Naive thymus-derived CD4-positive, alpha-beta T cell (primary cell): ENCODE measurements at regions not wholly inside any gene's neighbourhood (a gene's known extent, or its start where the extent isn't known, plus 50 kb on each side); places are given as distances from the start of the nearest gene placed in this dataset.

ENCODE experiments used
- ATAC-seq: fragments of 150-1000 bp; cut with Tn5 transposase; 2 replicates; pipeline ENCODE4 v1.10.0; 2021; ENCODE audit warnings: mild to moderate bottlenecking, moderate library complexity
- CTCF ChIA-PET: fragments of 350-600 bp; sonication (Branson Sonifier 250); formaldehyde crosslinking; loops from one replicate; lab custom pipeline; 2021; ENCODE audit warnings: antibody characterized with exemption; lab: Charles Lee
- POLR2A ChIA-PET: fragments of 350-600 bp; sonication (Branson Sonifier 250); formaldehyde crosslinking; loops from one replicate; lab custom pipeline; 2021; ENCODE audit warnings: antibody characterized with exemption, inconsistent platforms; lab: Charles Lee
- DNase-seq, 9 donors: peaks; one replicate each; pipeline versions ENCODE4 v3.0.0 to v3.0.0-alpha.2; 2020 to 2022; ENCODE audit warnings: mixed read lengths in 1 of 9
- H3K27ac ChIP-seq: one replicate; pipeline ENCODE4 v1.7.0; 2013; ENCODE audit warnings: mild to moderate bottlenecking, low read depth, low read length, moderate library complexity
- H3K27me3 ChIP-seq, 2 donors: one replicate each; pipeline ENCODE4 v1.7.0; 2013; ENCODE audit warnings: low read length in 2 of 2, mild to moderate bottlenecking in 2 of 2, moderate library complexity in 2 of 2; ENCODE audit not compliant: control insufficient read depth in 2 of 2, insufficient read depth in 2 of 2
- H3K36me3 ChIP-seq, 3 experiments: 1 replicate in 2 of 3; 2 replicates in 1 of 3; pipeline ENCODE4 v1.7.0; 2013; ENCODE audit warnings: low read length in 3 of 3, mild to moderate bottlenecking in 3 of 3, moderate library complexity in 1 of 3; ENCODE audit not compliant: insufficient read depth in 3 of 3, control insufficient read depth in 2 of 3
- H3K4me1 ChIP-seq, 2 donors: one replicate each; pipeline ENCODE4 v1.7.0; 2013; ENCODE audit warnings: low read length in 2 of 2, mild to moderate bottlenecking in 2 of 2, moderate library complexity in 1 of 2; ENCODE audit not compliant: control insufficient read depth in 2 of 2, insufficient read depth in 2 of 2
- H3K4me3 ChIP-seq: 2 replicates; pipeline ENCODE4 v1.7.0; 2013; ENCODE audit warnings: mild to moderate bottlenecking, low read length
- H3K9me3 ChIP-seq, 3 experiments: 1 replicate in 2 of 3; 2 replicates in 1 of 3; pipeline ENCODE4 v1.7.0; 2013; ENCODE audit warnings: low read length in 3 of 3; ENCODE audit not compliant: control insufficient read depth in 2 of 3
- H3K27ac Mint-ChIP-seq, 9 donors: one replicate each; pipeline ENCODE4 v1.8.0; 2020 to 2022; ENCODE audit warnings: mixed read lengths in 9 of 9, mild to moderate bottlenecking in 8 of 9, moderate library complexity in 5 of 9, inconsistent platforms in 2 of 9
- H3K27me3 Mint-ChIP-seq, 5 donors: one replicate each; pipeline ENCODE4 v1.8.0; 2021 to 2022; ENCODE audit warnings: mixed read lengths in 5 of 5, mild to moderate bottlenecking in 1 of 5
- H3K36me3 Mint-ChIP-seq, 5 donors: one replicate each; pipeline ENCODE4 v1.8.0; 2020 to 2022; ENCODE audit warnings: mixed read lengths in 5 of 5, mild to moderate bottlenecking in 3 of 5, inconsistent platforms in 1 of 5
- H3K4me1 Mint-ChIP-seq, 7 donors: one replicate each; pipeline ENCODE4 v1.8.0; 2020 to 2022; ENCODE audit warnings: mixed read lengths in 7 of 7, mild to moderate bottlenecking in 3 of 7, inconsistent platforms in 1 of 7
- H3K4me3 Mint-ChIP-seq, 10 donors: one replicate each; pipeline ENCODE4 v1.8.0; 2020 to 2022; ENCODE audit warnings: mild to moderate bottlenecking in 10 of 10, mixed read lengths in 10 of 10, moderate library complexity in 6 of 10, inconsistent platforms in 2 of 10
- H3K9me3 Mint-ChIP-seq, 11 donors: one replicate each; pipeline ENCODE4 v1.8.0; 2020 to 2022; ENCODE audit warnings: mixed read lengths in 11 of 11, mild to moderate bottlenecking in 4 of 11, inconsistent platforms in 1 of 11, moderate library complexity in 1 of 11
- intact Hi-C, 2 donors: fragments of 100-400 bp; cut with micrococcal nuclease; formaldehyde crosslinking; loops; one replicate each; pipeline ENCODE4 v1.15.1; 2023

DNA sequence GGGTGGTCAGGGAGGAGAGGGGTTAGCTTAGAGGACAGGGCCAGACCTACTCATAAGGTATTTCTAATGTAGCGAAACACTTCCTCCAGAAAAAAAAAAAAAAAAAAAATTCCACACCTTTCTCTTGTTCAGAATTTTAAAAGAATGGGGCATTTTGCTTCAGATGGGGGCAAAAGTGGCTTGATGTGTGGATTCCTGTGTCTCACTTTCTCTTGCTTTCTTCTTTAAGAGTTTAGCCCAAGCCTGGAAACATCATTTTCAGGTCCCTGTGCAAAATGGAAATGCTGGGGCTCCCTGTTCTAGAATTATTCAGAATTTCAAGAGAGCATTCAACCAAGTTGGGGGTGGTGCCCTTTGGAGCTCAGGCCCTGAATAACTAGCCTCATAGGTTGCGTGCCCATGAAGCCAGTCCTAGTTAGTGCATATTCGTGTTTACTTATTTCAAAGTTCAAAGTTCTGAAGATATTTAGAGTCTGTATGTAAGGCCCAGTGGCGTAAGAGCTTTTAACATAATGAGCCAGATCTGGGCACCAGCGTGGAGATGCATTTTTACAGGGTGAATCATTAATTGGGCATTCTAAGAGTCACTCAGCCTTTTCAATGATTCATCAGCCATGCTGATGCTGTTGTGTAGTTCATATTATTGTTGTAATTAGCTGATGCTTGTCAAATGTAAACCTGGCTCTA, 104.5 kb downstream of the RPLP1 start:
- Histone ChIP-seq H3K36me3 (no peaks in the 10 kb centered on the region), H3K27me3 (no peaks in the 10 kb centered on the region), H3K4me3 (no peak overlapping the region), H3K9me3 (peaks cover 0 to 5% (median 0%) of the 10 kb centered on the region in 3 experiments), H3K27ac (no peak overlapping the region), H3K4me1 (no peaks in the 10 kb centered on the region)
- ChIA-PET CTCF (no interaction called here), POLR2A (no interaction called here)
- H3K27me3 Mint-ChIP-seq: peaks cover 0 to 5% (median 0%) of the 10 kb centered on the region in 5 donors
- H3K4me3 Mint-ChIP-seq: no peak overlapping the region
- ATAC-seq (no peak), DNase-seq (no peak)
- intact Hi-C loops: no loop called here
- H3K4me1 Mint-ChIP-seq: no peaks in the 10 kb centered on the region
- peaks cover 0 to 3% (median 0%) of the 10 kb centered on the region in 5 donors for H3K36me3 Mint-ChIP-seq
- H3K27ac Mint-ChIP-seq: no peak overlapping the region
- H3K9me3 Mint-ChIP-seq: peaks cover 0 to 10% (median 0%) of the 10 kb centered on the region in 11 donors

DNA sequence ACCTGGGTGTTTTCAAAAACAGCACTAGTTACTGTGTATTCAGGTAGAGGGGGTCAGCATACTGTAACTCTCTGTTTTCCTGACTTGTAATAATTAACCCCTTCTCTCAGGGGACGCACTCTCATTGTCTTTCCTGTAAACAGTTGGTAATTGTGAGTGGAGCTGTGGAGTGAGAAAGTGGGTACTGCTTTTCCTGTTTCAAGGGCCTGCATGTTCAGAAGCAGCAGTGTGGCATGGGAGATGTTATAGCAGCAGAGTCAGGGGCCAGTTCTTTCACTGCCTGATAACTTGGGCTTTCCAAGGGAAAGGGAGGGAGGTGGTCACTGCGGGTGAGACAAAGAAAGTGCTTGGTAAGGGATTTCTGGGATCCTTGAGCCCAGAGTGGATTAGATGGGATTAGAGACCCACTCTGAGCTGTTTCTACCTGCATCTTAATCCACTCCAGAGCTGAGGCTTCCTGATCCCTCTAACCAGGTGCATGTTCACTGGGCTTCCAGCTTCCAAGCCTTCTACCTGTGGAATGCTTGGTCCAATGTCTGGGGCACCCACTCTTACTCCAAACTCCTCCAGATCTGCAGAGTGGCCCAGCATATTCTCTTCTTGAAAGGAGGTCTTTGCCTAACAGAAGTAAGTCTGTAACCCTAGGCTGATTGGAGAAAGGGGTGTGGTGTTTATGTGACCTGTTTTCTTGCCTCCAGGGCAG, 105.2 kb downstream of the RPLP1 start:
- Mint-ChIP-seq H3K4me3 (no peak overlapping the region), H3K4me1 (no peaks in the 10 kb centered on the region), H3K27ac (no peak overlapping the region), H3K36me3 (no peaks in the 10 kb centered on the region), H3K27me3 (peaks cover 0 to 5% (median 0%) of the 10 kb centered on the region in 5 donors), H3K9me3 (peaks cover 0 to 4% (median 0%) of the 10 kb centered on the region in 11 donors)
- no peaks in the 10 kb centered on the region for H3K27me3 ChIP-seq
- POLR2A ChIA-PET: no interaction called here
- no peak overlapping the region for H3K4me3 ChIP-seq
- no peak overlapping the region for H3K27ac ChIP-seq
- H3K36me3 ChIP-seq: no peaks in the 10 kb centered on the region
- DNase-seq (no peak), ATAC-seq (no peak)
- intact Hi-C loops: no loop called here
- no peaks in the 10 kb centered on the region for H3K9me3 ChIP-seq
- H3K4me1 ChIP-seq: no peaks in the 10 kb centered on the region
- CTCF ChIA-PET: no interaction called here

DNA sequence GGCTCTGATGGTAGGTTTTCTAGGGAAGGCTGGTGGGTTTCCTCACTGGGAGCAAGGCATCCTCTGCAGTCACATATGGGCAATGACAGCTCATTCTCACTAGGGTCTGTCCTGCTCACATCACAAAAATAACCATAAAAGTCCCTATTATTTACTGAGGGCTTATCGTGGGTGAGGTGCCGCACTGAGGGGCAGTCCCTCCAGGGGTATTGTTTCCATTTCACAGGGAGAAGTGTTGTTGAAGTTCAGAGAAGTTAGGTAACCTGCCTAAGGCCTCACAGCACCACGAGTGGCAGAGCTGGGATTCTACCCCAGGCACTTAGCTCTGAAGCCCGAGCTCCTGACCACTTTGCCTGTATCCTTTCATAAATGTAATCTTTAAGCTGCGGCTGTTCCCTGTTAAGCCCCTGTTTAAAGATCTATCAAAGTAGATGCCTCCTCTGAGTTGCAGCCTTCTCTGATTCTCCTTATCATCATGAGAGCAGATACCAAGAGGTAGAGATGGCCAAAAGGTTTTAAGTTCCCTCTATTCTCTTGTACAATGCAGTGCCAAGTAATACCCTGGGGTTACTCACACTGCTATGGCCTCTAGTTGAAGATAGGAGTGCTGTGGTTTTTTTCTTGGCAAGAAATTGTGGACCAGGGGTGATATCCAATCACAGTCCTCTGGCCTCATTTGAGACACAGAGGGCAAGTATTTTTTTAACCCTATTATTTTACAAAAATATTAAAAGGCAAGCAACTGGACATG, 107.0 kb downstream of the RPLP1 start:
- intact Hi-C loops: no loop called here
- Histone ChIP-seq H3K4me3 (no peak overlapping the region), H3K9me3 (no peaks in the 10 kb centered on the region), H3K36me3 (no peaks in the 10 kb centered on the region), H3K4me1 (no peaks in the 10 kb centered on the region), H3K27me3 (no peaks in the 10 kb centered on the region), H3K27ac (no peak overlapping the region)
- Mint-ChIP-seq H3K27me3 (peaks cover 0 to 10% (median 0%) of the 10 kb centered on the region in 5 donors), H3K4me3 (no peak overlapping the region), H3K9me3 (no peaks in the 10 kb centered on the region), H3K4me1 (no peaks in the 10 kb centered on the region), H3K36me3 (no peaks in the 10 kb centered on the region), H3K27ac (no peak overlapping the region)
- ChIA-PET POLR2A (no interaction called here), CTCF (no interaction called here)
- ATAC-seq: no peak
- DNase-seq: no peak

DNA sequence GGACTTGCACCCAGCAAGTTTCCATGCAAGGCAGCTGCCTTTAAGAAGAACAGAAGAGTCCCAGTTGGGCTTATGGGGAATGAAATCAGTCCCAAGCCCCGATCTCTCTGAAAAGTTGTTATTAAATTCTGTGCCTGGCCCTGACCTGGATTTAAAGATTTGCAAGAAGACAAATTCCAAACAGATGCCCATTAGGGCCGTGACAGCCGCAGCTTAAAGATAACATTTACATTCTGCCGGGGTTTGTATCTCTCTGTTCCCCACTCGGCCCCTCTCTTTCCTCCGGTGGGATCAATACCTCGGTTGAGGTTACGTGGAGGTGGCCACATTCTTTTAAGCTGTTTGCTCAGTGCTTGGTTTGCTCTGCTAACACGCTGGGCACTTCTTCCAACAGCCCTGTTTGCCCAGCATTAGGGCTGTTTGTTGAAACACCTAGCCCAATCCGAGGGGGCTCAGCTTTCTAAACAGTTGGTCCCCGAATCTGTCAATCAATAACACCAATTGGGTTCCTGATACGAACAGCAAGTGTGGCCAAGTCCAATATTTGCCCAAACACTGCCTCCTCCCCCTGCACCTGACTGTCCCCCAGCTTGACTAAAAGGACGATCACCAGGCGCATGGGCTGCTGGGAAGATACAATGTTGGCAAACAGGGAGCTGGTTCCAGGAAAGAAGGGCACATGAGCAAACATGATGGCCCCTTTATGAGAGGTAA, 108.6 kb downstream of the RPLP1 start:
- intact Hi-C loops: no loop called here
- Mint-ChIP-seq H3K27me3 (peaks cover 0 to 10% (median 2%) of the 10 kb centered on the region in 5 donors), H3K9me3 (no peaks in the 10 kb centered on the region), H3K4me3 (no peak overlapping the region), H3K4me1 (no peaks in the 10 kb centered on the region), H3K27ac (no peak overlapping the region), H3K36me3 (no peaks in the 10 kb centered on the region)
- Histone ChIP-seq H3K4me1 (no peaks in the 10 kb centered on the region), H3K27ac (no peak overlapping the region), H3K4me3 (no peak overlapping the region), H3K36me3 (no peaks in the 10 kb centered on the region), H3K27me3 (no peaks in the 10 kb centered on the region), H3K9me3 (no peaks in the 10 kb centered on the region)
- POLR2A ChIA-PET: no interaction called here
- ATAC-seq: no peak
- no peak for DNase-seq
- CTCF ChIA-PET: no interaction called here

DNA sequence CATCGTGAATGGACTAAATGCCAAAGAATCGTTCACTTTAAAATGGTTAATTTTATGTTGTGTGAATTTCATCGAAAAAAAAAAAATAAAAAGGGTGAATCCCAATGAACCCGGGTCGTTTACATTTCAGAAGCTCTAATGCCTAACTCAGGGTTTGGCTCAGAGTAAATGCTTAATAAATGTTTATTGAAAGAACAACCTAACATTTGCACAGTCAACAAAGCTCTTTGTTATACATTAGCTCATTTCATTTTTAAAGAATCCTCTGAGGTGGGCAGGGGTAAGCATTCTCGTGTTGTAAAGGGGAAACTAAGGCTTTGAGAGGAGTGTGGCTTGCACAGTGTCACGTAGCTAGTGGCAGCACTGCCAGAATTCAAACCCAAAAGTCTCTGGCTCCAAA, 109.5 kb downstream of the RPLP1 start:
- Mint-ChIP-seq H3K4me1 (no peaks in the 10 kb centered on the region), H3K9me3 (no peaks in the 10 kb centered on the region), H3K27me3 (peaks cover 0 to 10% (median 4%) of the 10 kb centered on the region in 5 donors), H3K27ac (no peak overlapping the region), H3K4me3 (no peak overlapping the region), H3K36me3 (no peaks in the 10 kb centered on the region)
- Histone ChIP-seq H3K4me3 (no peak overlapping the region), H3K27me3 (no peaks in the 10 kb centered on the region), H3K4me1 (no peaks in the 10 kb centered on the region), H3K27ac (no peak overlapping the region), H3K36me3 (no peaks in the 10 kb centered on the region), H3K9me3 (no peaks in the 10 kb centered on the region)
- no peak for DNase-seq
- POLR2A ChIA-PET: interaction anchor here (0.6 kb wide), 1 partner anchor 1104 kb away, joined by 5 read pairs; no protein-coding TSS in a partner anchor
- intact Hi-C loops: no loop called here
- CTCF ChIA-PET: interaction anchor here (0.6 kb wide), 1 partner anchor 13 kb away, joined by 3 read pairs; no protein-coding TSS in a partner anchor
- no peak for ATAC-seq

DNA sequence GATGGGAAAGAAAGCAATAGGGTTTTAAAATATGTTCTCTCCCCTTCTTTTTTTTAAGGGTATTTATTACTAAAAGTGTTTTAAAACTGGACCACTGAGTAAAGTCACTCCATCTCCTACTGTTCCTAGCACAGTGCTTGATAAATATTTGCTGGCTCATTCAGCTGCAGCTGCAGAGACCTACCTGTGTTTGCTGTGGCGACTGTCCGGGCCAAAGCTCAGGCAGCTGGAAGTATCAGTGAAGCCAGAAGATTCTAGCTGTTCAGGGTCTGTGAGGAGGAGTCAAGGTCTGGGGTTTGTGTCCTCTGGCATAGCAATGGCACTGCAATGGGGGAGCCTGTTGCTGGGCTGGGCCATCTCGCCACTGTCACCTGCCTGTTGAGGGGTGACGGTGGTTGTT, 109.9 kb downstream of the RPLP1 start:
- H3K36me3 Mint-ChIP-seq: no peaks in the 10 kb centered on the region
- Histone ChIP-seq H3K4me3 (no peak overlapping the region), H3K9me3 (no peaks in the 10 kb centered on the region), H3K4me1 (no peaks in the 10 kb centered on the region), H3K27me3 (no peaks in the 10 kb centered on the region), H3K27ac (no peak overlapping the region), H3K36me3 (no peaks in the 10 kb centered on the region)
- H3K27me3 Mint-ChIP-seq: peaks cover 0 to 10% (median 4%) of the 10 kb centered on the region in 5 donors
- CTCF ChIA-PET: no interaction called here
- no peak overlapping the region for H3K27ac Mint-ChIP-seq
- DNase-seq (no peak), ATAC-seq (no peak)
- POLR2A ChIA-PET: no interaction called here
- intact Hi-C loops: no loop called here
- no peaks in the 10 kb centered on the region for H3K4me1 Mint-ChIP-seq
- H3K9me3 Mint-ChIP-seq: no peaks in the 10 kb centered on the region
- H3K4me3 Mint-ChIP-seq: no peak overlapping the region
